ENCODE measurements at regions not wholly inside any gene's neighbourhood (a gene's known extent, or its start where the extent isn't known, plus 50 kb on each side); places are given as distances from the start of the nearest gene placed in this dataset.

DNA sequence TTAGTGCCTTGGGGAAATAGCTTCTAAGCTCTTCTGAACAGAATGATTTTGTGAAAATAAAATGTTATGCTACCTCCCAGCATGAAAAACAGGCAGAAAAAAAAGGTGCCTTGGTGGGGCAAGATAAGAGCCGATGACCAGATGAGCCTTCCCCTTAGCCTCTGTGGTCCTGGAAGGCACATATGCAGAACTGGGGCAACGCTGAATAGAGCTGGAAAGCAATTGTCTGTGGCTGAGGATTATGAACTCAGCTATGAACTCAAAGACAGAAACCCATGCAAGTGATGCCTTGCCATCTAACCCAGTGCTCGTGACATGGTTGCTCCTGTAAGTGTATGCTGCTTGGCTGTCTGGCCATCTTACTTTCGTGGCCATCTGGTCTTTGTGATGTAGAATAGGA lies 128.5 kb upstream of the FRMD6 start:
- intact Hi-C loops (cut with DNase I, micrococcal nuclease), result no loop called here
- H3K4me3 ChIP-seq, result no peak overlapping the region
- no peak for DNase-seq
- ATAC-seq, result no peak
- no peaks in the 10 kb centered on the region for H3K4me1 ChIP-seq (ENCODE audit: low read depth)
- no peaks in the 10 kb centered on the region for H3K9me3 ChIP-seq
- no peaks in the 10 kb centered on the region for H3K36me3 ChIP-seq (ENCODE audit: low read depth)
- no peak for TF ChIP-seq CTCF (IDR thresholded peaks at IDR 0.05)

DNA sequence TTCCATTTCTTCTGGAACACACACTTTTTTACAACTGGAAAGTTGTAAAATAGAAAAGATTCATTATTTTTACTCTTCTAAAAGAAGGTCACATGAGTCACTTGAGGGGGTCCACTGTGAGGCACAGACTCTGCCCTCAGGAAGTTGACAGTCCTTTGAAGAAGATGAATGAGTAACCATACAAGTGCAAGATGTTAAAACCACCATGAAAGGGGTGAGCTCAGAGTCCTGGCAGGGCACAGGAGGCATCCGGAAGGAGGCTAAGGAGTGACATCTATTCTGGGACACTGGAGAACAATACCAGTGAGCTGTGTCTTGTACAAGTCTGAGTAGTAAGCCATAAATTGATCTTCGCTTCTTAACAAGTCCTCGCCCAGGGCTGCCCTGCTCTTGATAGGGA lies 126.0 kb upstream of the FRMD6 start:
- no peak for ATAC-seq
- H3K36me3 ChIP-seq (ENCODE audit: low read depth), result no peaks in the 10 kb centered on the region
- DNase-seq, result no peak
- H3K4me3 ChIP-seq, result no peak overlapping the region
- no peaks in the 10 kb centered on the region for H3K9me3 ChIP-seq
- H3K4me1 ChIP-seq (ENCODE audit: low read depth), result no peaks in the 10 kb centered on the region
- intact Hi-C loops (cut with DNase I, micrococcal nuclease), result no loop called here
- TF ChIP-seq CTCF (IDR thresholded peaks at IDR 0.05), result no peak

- no peaks in the 10 kb centered on the region for H3K9me3 ChIP-seq
- no peak overlapping the region for H3K4me3 ChIP-seq
- intact Hi-C loops (cut with DNase I, micrococcal nuclease), result no loop called here
- H3K36me3 ChIP-seq (ENCODE audit: low read depth), result no peaks in the 10 kb centered on the region
- no peak for ATAC-seq
- no peaks in the 10 kb centered on the region for H3K4me1 ChIP-seq (ENCODE audit: low read depth)
- no peak for TF ChIP-seq CTCF (IDR thresholded peaks at IDR 0.05)
- no peak for DNase-seq
These were observed 124.6 kb upstream of the FRMD6 start for GRCh38 chr14:51527073-51527472.

GRCh38 chr14:51529736-51530135 lies 122.0 kb upstream of the FRMD6 start:
- no peak for TF ChIP-seq CTCF (IDR thresholded peaks at IDR 0.05)

GRCh38 chr14:51533160-51533559 lies 118.5 kb upstream of the FRMD6 start:
- H3K4me1 ChIP-seq (ENCODE audit: low read depth), result no peaks in the 10 kb centered on the region
- no peak for TF ChIP-seq CTCF (IDR thresholded peaks at IDR 0.05)
- H3K4me3 ChIP-seq, result no peak overlapping the region
- DNase-seq (no peak), ATAC-seq (no peak)
- intact Hi-C loops (cut with DNase I, micrococcal nuclease), result no loop called here
- no peaks in the 10 kb centered on the region for H3K9me3 ChIP-seq
- no peaks in the 10 kb centered on the region for H3K36me3 ChIP-seq (ENCODE audit: low read depth)

More at GRCh38 chr14:51529736-51530135, 122.0 kb upstream of the FRMD6 start:
- no peak for ATAC-seq
- H3K4me1 ChIP-seq (ENCODE audit: low read depth), result no peaks in the 10 kb centered on the region
- no peaks in the 10 kb centered on the region for H3K9me3 ChIP-seq
- intact Hi-C loops (cut with DNase I, micrococcal nuclease), result no loop called here
- no peak overlapping the region for H3K4me3 ChIP-seq
- H3K36me3 ChIP-seq (ENCODE audit: low read depth), result no peaks in the 10 kb centered on the region
- no peak for DNase-seq

DNA sequence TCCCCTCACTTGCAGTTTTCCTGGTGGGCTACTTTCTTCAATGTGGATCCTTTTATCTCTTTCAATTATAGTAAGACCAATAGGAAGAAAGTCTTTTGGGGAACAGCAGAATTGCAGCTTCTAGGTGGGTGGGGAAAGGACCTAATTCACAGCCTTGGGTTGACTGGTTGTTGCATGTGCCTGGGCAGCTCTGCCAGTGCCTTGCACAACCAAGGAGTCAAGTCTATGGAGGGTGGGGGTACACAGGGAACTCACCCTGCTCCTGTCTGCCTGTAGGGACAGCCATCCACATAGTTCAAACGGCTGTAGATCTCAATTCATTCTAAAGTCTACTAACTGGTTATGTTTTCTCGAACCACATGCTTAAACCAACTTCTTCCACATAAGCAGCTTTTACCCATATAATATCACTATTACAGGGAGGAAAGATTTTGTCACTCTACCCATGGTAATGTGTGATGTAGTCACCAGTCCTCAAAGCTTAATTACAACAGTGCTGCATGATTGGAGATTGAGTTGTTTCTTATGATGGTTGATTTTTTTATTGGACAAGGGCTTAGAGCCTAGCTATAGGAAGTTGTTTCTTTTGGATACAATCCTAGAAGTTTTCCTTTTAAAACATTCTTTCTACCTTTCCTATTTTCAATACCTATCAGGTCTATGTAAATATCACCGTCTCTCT lies 117.7 kb upstream of the FRMD6 start:
- Histone ChIP-seq H3K36me3 (ENCODE audit: low read depth) (no peaks in the 10 kb centered on the region), H3K4me1 (ENCODE audit: low read depth) (no peaks in the 10 kb centered on the region), H3K4me3 (no peak overlapping the region), H3K9me3 (no peaks in the 10 kb centered on the region)
- DNase-seq, result no peak
- TF ChIP-seq CTCF (IDR thresholded peaks at IDR 0.05), result no peak
- no peak for ATAC-seq
- intact Hi-C loops (cut with DNase I, micrococcal nuclease), result no loop called here

Data from mucosa of descending colon (tissue), 3 donors.